GM18507 (cell line): ENCODE measurements at regions not wholly inside any gene's neighbourhood (a gene's known extent, or its start where the extent isn't known, plus 50 kb on each side); places are given as distances from the start of the nearest gene placed in this dataset.

Experiments used
- DNase-seq: peaks from one replicate; pipeline ENCODE4 v3.0.0; 2011; ENCODE audit warnings: low read depth; ENCODE audit not compliant: insufficient read length; ENCODE audit errors: extremely low spot score
- FAIRE-seq: peaks from 2 replicates; lab custom pipeline; 2011; peaks lifted over from hg19 to GRCh38; lab: Jason Lieb, UNC

- DNase-seq (no peak), FAIRE-seq (no peak)
Observed at GRCh38 chr11:30089921-30090320, 73.1 kb upstream of the KCNA4 start.

DNA sequence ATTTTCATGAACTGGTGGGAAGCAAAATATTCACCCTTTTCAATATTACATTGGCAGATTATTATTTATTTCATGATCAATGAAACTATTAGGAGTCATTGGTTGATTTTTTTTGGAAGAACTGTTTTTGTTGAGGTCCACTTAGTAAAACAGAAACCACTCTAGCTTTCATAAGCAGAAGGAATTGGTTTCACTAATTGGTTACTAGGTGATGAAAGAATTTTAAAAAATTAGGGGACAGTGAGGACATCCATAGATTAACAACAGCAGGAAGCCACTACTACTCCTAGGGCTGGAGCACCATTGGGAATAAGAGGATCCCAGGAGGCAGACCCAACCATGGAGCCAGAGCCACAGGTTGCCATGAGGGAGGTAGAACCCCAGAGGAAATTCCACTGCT lies 74.4 kb upstream of the KCNA4 start:
- FAIRE-seq (no peak), DNase-seq (no peak)

DNA sequence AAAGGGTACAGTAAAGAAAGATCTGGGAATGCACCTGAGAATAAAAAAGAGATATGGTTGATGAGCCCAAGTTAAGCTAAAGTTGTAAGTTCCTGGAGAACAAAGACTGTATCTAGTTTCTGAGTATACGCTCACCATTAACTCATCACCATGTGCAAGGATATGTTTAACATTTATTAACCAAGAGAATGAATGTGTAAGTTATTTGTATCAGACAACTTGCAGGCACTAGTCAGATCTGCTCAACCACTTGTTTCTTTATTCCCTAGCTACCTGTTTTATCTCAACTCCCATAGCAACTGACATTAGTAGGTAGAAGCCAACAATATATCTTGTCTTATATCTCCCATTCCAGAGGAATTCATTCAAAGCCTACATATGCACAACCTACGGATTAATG lies 74.9 kb upstream of the KCNA4 start:
- DNase-seq (no peak), FAIRE-seq (no peak)

DNA sequence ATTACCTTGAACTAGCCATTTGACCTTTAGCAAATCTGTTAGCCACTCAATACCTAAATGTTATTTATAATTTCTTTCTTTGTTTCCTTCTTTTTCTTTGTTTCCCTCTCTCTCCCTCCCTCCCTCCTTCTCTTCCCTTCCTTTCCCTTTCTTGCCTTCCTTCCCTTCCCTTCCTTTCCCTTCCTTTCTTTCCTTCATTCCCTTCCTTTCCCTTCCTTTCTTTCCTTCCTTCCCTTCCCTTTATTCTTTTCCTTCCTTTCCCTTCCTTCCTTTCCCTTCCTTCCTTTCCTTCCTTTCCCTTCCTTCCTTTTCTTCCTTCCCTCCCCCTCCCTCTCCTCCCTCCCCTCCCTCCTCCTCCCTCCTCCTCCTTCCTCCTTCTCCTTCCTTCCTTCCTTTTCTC lies 75.7 kb upstream of the KCNA4 start:
- DNase-seq (no peak), FAIRE-seq (no peak)

GRCh38 chr11:30100495-30100894 lies 83.7 kb upstream of the KCNA4 start:
- DNase-seq: no peak
- no peak for FAIRE-seq

DNA sequence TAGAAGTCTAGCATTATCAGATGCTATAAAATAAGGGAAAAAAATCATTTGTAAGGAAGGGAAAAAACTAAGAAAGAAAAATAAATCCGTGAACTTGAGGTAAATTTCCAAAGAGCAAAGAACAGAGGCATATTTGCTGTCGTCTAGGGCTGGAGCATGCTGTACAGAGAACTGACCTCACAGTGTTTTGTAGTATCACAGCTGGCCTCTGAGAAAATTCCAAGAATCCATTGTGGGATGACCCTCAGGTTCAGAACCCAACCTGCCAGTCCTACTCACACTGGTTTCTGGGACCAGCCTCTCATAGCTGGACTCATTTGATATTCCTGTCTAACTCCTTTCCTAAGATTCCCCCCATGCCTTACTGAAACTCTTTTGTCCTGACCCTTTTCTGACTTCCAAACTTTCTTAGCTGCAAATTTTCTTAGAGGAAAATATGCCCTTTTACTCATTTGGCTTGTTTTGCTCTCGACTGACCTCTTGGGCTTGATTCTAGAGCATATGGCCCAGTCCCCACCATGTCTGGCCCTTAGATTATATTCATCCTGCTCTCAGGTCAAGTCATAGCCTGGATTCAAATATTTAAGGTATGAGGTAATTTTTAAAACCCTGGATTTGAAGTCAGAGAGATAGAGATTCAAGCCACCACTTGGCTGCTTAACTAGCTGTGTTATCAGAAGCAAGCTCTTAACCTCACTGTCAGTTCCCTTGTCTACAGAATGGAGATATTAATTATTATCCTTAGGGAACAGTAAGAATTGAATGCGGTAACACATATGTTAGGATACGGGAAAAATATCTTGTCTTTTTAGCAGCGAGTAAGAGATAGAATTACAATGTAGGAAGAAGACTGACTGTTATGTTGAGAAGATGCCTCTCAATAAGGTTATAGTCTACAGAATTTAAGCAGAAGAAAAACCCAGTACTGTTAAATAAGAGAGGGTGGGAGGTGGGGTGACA lies 89.7 kb upstream of the KCNA4 start:
- FAIRE-seq (no peak), DNase-seq (no peak)

DNA sequence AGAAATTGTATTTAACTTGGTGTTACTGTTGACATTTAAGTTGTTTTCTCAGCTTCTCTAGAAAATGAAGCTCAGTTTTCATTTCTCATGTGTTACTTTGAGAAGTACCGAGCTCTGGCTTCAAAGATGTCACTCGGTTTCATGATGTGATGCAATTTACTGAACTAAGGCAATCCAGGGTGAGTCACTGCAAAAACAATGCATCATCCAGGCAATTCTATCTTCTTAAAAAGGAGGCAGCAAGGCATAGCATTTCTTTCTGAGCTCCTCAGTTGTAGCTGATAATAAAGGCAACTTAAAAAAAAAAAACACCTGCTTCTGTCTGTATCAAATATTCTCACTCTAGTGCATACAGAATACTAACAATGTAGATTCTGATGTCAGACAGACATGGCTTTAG lies 91.1 kb upstream of the KCNA4 start:
- DNase-seq (no peak), FAIRE-seq (no peak)

- FAIRE-seq (no peak), DNase-seq (no peak)
Observed at GRCh38 chr11:30109774-30110173, 92.9 kb upstream of the KCNA4 start.

DNA sequence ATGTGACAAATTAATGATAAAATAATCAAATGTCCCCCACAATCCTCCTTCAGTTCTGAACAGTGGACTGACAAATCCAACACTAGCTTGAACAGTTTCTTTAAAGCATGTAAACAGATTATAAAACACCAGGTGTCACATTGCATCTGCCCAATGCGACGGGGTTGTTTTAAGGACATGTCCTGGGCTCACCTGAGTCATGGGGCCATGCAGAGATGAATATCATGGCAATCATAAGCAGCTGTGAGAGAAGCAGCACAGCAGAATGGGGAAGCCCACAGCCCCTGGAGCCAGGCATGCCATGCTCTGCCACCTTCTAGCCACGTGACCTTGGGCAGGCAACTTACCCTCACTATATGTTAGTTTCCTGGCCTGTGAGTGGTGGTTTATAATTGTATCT lies 93.9 kb upstream of the KCNA4 start:
- DNase-seq (no peak), FAIRE-seq (no peak)

- no peak for DNase-seq
- no peak for FAIRE-seq
Observed at GRCh38 chr11:30111786-30112185, 95.0 kb upstream of the KCNA4 start.

DNA sequence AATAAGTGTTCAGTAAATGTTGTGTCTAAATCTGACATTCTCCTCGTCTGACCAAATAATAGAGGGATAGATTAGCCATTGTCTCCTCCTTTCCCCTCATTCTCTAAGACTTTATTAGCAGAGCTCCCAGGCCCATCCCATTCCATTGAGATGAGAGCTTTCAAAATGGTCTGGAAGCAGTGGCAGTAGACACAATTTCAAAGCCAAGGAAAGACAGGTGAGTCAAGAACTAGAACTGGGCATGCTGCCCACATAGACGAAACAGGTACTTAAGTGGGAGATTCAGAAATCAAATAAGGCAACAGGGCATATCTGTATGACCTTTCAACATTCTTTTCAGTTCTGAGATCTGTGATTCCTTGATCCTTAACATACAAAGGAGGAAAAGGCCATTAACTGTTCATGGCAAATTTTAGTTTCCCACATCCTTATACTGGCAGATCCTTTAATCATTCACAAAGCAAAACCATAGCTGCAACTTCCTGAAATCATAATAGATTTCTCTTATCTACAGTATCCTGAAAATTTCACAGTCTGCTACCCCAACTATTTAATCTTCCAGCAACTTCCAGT lies 96.6 kb upstream of the KCNA4 start:
- no peak for DNase-seq

GRCh38 chr11:30116512-30116911 lies 99.7 kb upstream of the KCNA4 start:
- FAIRE-seq: no peak

More for the DNA sequence above, 96.6 kb upstream of the KCNA4 start:
- FAIRE-seq: no peak

GRCh38 chr11:30120045-30120589 lies 103.3 kb upstream of the KCNA4 start:
- FAIRE-seq (no peak), DNase-seq (no peak)

More at GRCh38 chr11:30116512-30116911, 99.7 kb upstream of the KCNA4 start:
- no peak for DNase-seq

DNA sequence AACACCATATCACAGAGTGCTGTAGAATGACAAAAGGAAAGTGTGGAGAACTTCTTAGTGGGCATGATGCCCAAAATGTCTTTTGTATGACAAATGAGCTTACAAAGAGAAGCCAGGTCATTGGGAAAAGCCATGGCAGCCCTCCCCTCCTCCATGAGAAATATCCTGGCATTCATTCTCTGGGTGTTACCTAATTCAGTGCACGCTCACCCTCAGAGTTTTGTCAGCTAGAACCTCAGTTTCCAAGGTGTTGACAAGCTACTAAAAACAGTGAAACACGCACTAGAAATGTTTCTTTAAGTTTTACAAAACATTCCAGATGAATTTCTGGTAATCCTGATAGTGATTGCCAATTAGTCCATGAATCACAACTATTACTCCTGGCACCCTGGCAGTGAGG lies 105.4 kb upstream of the FSHB start:
- DNase-seq: no peak
- no peak for FAIRE-seq

DNA sequence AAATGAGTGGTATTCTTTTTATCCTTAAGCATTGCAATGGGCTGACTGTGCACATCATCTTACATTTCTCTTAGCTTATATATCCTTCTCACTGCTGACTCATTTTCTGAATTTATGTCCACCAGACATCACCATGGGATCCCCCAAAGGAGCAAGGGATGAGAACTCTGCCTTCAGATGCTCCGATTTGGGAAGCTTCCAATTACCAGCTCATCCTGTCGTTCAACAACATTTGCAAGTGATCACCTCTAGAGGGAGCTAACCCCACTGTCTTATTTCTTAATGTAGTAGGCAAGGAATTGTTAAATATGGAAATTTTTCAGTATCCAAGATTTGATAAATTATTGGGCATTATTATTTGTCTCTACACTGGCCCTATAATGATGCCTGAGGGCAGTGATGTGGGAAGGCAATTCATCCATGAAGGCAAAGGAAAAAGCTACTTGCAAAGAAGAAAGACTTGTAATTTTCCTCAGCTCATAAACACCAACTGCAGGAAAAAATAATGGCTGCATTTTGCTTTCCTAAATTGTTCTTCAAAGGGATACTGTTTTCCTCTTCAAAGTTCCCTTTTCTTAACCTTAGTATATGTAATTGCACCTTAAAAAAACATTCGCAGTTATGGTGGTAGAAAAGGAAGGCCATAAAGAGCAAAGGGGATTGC lies 102.4 kb upstream of the FSHB start:
- DNase-seq (no peak), FAIRE-seq (peak; percentile 78)

DNA sequence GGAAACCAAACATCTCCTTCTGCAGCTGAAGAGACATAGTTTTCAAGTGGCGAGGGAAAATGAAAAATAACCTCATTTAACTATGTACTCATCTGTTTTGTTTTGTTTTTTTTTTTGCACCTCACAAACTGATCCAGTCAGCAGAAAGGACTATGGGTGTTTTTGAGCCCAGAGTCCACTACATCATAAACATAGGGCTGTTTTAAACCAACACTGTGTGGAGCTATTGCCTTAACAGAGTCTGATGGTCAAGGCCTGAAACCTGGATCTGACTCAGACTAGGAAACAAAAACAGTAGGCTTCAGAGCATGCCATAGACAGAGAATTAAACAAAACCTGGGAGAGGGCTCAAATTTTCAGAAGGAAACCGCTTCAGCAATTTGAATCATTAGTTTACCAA lies 99.3 kb upstream of the FSHB start:
- no peak for DNase-seq
- FAIRE-seq: no peak

- DNase-seq (no peak), FAIRE-seq (no peak)
Observed at GRCh38 chr11:30133281-30133680, 97.5 kb upstream of the FSHB start.

- FAIRE-seq (peak; percentile 76), DNase-seq (no peak)
Observed at GRCh38 chr11:30143098-30143705, 87.6 kb upstream of the FSHB start.

DNA sequence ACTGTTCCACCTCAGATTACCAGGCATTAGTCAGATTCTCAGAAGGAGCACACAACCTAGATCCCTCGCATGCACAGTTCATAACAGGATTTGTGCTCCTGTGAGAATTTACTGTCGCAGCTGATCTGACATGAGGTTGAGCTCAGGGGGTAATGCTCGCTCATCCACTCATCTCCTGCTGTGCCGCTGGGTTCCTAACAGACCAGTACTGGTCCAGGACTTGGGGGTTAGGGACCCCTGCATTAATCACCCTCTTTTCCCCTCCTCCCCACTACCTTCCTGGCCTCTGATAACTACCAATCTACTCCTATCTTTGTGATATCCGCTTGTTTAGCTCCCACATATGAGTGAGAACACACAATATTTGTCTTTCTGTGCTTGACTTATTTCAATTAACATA lies 83.5 kb upstream of the FSHB start:
- no peak for DNase-seq

DNA sequence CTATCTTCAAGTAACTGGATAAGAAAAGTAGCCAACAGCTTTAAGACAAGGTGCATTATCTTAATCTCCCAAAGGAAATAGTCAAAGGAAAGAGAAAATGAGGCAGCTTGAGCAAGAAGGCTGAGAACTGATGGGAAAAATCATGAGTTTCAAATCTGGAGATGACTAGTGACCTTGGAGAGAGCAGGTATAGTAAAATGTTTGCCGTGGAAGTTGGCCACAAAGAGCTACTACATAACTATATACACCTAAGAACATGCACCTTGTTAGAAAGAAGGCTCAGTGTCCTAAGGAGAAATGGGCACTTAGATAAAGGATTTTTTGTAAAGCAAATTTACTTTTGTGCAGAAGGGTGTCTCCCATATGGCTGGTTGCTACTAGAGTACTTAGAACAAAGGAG lies 80.8 kb upstream of the FSHB start:
- no peak for FAIRE-seq
- no peak for DNase-seq

More for the DNA sequence above, 83.5 kb upstream of the FSHB start:
- FAIRE-seq: no peak
